Stimulated activated CD4-positive, alpha-beta T cell treated with anti-CD3 and anti-CD28 coated beads, Interleukin-1b, Interleukin-23, amount 100 ng/mL, for 24 hours (primary cell): ENCODE measurements at regions not wholly inside any gene's neighbourhood (a gene's known extent, or its start where the extent isn't known, plus 50 kb on each side); places are given as distances from the start of the nearest gene placed in this dataset.

Experiments
- DNase-seq, 4 experiments: peaks; one replicate each; pipeline ENCODE4 v3.0.0-alpha.2; 2020; ENCODE audit warnings: low read depth in 4 of 4, low spot score in 1 of 4

GRCh38 chr13:78714717-78715116 is 55.8 kb upstream of the OBI1 start:
- DNase-seq, result no peak

DNA sequence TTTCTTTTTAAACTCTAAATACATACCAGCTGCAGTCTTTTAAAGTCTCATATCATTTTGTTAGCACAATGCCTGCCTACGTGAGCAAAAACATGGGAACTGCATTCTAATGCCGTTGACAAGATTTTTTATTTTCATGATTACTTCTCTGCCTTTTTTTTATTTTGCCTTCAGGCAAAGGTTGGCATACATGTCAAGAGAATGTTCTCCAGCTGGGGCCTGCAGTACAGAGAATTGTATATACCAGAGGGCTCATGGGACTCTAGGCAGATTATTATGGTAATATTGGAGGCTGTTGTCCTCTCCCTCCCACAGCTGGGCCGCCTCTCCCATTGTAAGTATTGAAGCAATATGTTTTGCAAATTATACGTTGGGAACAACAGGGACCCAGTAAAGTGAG is 53.9 kb upstream of the OBI1 start:
- DNase-seq, result no peak

DNA sequence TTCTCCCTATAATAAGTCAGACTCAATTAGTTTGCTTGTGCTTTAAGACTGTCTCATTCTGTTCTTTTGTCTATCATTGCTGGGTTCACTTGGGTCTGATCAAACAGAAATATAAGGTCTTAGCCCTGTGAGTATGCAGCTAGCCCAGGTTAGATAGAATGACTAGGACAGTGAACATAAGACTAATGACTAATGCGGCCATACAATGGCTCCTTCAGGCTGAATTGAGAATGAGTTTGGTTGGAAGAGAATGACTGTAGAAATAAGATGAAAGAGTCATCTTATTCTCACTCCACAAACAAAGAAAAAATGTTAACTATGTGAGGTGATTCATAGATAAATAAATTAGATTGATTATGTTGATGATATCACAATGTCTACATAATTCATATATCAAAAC is 50.1 kb upstream of the OBI1 start:
- no peak for DNase-seq
